ENCODE measurements at regions not wholly inside any gene's neighbourhood (a gene's known extent, or its start where the extent isn't known, plus 50 kb on each side); places are given as distances from the start of the nearest gene placed in this dataset.

DNA sequence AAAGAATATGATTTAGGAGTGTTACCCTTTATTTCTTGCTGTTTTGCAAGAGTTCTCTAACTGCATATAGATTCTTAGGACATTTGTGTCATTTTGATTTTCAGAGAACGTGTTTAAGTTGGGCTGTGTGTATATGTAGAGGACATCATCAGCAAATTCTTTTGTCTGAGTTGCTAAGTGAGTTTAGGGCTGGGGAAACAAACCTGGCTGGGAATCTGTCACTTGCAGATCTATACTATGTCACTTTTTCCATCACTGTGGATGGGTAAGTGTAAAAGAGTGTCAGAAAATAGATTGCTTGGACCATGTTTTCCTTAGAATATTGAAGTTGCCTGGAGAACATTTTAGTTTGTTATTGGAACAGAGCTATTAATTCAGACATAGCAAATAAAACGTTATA lies 349.1 kb upstream of the NEGR1 start:
- DNase-seq (ENCODE audit: insufficient read length, low spot score) (no peak), FAIRE-seq (no peak)
- TF ChIP-seq SPI1 (IDR thresholded peaks at IDR 0.05; ENCODE audit: low read depth, low read length) (no peak), PAX5 (IDR thresholded peaks at IDR 0.05; ENCODE audit: insufficient read depth, low read length, severe bottlenecking) (no peak), POLR2A (IDR thresholded peaks at IDR 0.05; ENCODE audit: low read depth, low read length) (no peak), POU2F2 (IDR thresholded peaks at IDR 0.05; ENCODE audit: low read depth, low read length) (no peak), POLR2AphosphoS5 (IDR thresholded peaks at IDR 0.05; ENCODE audit: low read depth, low read length) (no peak), TAF1 (IDR thresholded peaks at IDR 0.05; ENCODE audit: low read depth, low read length) (no peak)

DNA sequence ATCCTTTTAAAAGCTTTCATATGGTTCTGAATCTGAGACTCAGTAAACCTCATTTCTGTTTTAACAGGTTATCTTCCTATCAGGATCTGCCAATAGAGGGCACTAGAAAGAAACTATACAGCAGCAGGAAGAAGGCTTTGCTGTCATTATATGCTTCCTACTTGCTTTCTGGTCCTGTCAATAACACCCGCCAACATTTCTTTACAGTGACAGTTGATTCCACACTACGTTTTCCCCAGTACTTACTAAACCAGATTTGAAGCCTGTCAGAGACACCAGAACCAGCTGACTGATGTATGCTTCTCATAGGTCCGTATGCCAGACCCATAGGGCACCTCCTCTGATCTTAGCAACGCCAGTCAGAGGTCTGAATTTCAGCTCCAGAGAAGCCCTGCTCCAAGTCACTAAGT lies 341.0 kb upstream of the NEGR1 start:
- DNase-seq (ENCODE audit: insufficient read length, low spot score) (no peak), FAIRE-seq (peak; percentile 67)
- TF ChIP-seq SPI1 (IDR thresholded peaks at IDR 0.05; ENCODE audit: low read depth, low read length) (no peak), TAF1 (IDR thresholded peaks at IDR 0.05; ENCODE audit: low read depth, low read length) (no peak), POU2F2 (IDR thresholded peaks at IDR 0.05; ENCODE audit: low read depth, low read length) (no peak), POLR2AphosphoS5 (IDR thresholded peaks at IDR 0.05; ENCODE audit: low read depth, low read length) (no peak), POLR2A (IDR thresholded peaks at IDR 0.05; ENCODE audit: low read depth, low read length) (no peak), PAX5 (IDR thresholded peaks at IDR 0.05; ENCODE audit: insufficient read depth, low read length, severe bottlenecking) (no peak)

DNA sequence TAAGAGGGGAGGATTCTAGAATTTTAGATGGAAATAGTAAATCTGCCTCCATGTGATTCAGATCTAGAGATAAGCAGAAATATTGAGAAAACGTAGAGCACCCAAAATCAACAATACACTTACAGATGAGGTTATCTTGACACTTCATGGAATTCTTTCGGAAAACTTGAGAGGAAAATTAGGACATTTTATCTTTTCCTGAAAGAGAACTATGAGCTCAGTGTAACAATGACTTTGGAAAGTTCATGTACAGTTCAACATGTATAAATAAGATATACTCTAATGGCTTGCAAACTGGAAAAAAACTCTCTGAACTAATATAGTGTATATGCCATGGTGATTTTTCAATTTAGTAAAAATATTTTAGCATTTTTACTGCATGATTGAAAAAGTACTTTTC lies 338.1 kb upstream of the NEGR1 start:
- FAIRE-seq = no peak
- no peak for TF ChIP-seq POLR2AphosphoS5 (IDR thresholded peaks at IDR 0.05; ENCODE audit: low read depth, low read length)
- no peak for TF ChIP-seq PAX5 (IDR thresholded peaks at IDR 0.05; ENCODE audit: insufficient read depth, low read length, severe bottlenecking)
- TF ChIP-seq POLR2A (IDR thresholded peaks at IDR 0.05; ENCODE audit: low read depth, low read length) = no peak
- TF ChIP-seq POU2F2 (IDR thresholded peaks at IDR 0.05; ENCODE audit: low read depth, low read length) = no peak
- TF ChIP-seq TAF1 (IDR thresholded peaks at IDR 0.05; ENCODE audit: low read depth, low read length) = no peak
- no peak for TF ChIP-seq SPI1 (IDR thresholded peaks at IDR 0.05; ENCODE audit: low read depth, low read length)
- no peak for DNase-seq (ENCODE audit: insufficient read length, low spot score)

- TF ChIP-seq POLR2AphosphoS5 (IDR thresholded peaks at IDR 0.05; ENCODE audit: low read depth, low read length) = no peak
- DNase-seq (ENCODE audit: insufficient read length, low spot score) = no peak
- no peak for FAIRE-seq
Measured at GRCh38 chr1:72606216-72606810, 324.0 kb upstream of the NEGR1 start.

- DNase-seq (ENCODE audit: insufficient read length, low spot score) = no peak
- TF ChIP-seq POLR2A (IDR thresholded peaks at IDR 0.05; ENCODE audit: low read depth, low read length) = no peak
- no peak for TF ChIP-seq POU2F2 (IDR thresholded peaks at IDR 0.05; ENCODE audit: low read depth, low read length)
- TF ChIP-seq POLR2AphosphoS5 (IDR thresholded peaks at IDR 0.05; ENCODE audit: low read depth, low read length) = no peak
- no peak for TF ChIP-seq TAF1 (IDR thresholded peaks at IDR 0.05; ENCODE audit: low read depth, low read length)
- no peak for FAIRE-seq
Measured at GRCh38 chr1:72601035-72601674, 318.8 kb upstream of the NEGR1 start.

- no peak for FAIRE-seq
- no peak for TF ChIP-seq PAX5 (IDR thresholded peaks at IDR 0.05; ENCODE audit: insufficient read depth, low read length, severe bottlenecking)
- no peak for TF ChIP-seq SPI1 (IDR thresholded peaks at IDR 0.05; ENCODE audit: low read depth, low read length)
- TF ChIP-seq POU2F2 (IDR thresholded peaks at IDR 0.05; ENCODE audit: low read depth, low read length) = no peak
- TF ChIP-seq TAF1 (IDR thresholded peaks at IDR 0.05; ENCODE audit: low read depth, low read length) = no peak
- TF ChIP-seq POLR2AphosphoS5 (IDR thresholded peaks at IDR 0.05; ENCODE audit: low read depth, low read length) = no peak
- no peak for TF ChIP-seq POLR2A (IDR thresholded peaks at IDR 0.05; ENCODE audit: low read depth, low read length)
- DNase-seq (ENCODE audit: insufficient read length, low spot score) = no peak
Measured at GRCh38 chr1:72586023-72586685, 303.8 kb upstream of the NEGR1 start.

- no peak for FAIRE-seq
- TF ChIP-seq POLR2A (IDR thresholded peaks at IDR 0.05; ENCODE audit: low read depth, low read length) = no peak
- TF ChIP-seq POU2F2 (IDR thresholded peaks at IDR 0.05; ENCODE audit: low read depth, low read length) = no peak
- no peak for TF ChIP-seq SPI1 (IDR thresholded peaks at IDR 0.05; ENCODE audit: low read depth, low read length)
- no peak for TF ChIP-seq POLR2AphosphoS5 (IDR thresholded peaks at IDR 0.05; ENCODE audit: low read depth, low read length)
- no peak for TF ChIP-seq PAX5 (IDR thresholded peaks at IDR 0.05; ENCODE audit: insufficient read depth, low read length, severe bottlenecking)
- no peak for TF ChIP-seq TAF1 (IDR thresholded peaks at IDR 0.05; ENCODE audit: low read depth, low read length)
Measured at GRCh38 chr1:72579629-72580028, 297.3 kb upstream of the NEGR1 start.

GRCh38 chr1:72570815-72571214 lies 288.5 kb upstream of the NEGR1 start:
- FAIRE-seq (no peak), DNase-seq (ENCODE audit: insufficient read length, low spot score) (no peak)
- TF ChIP-seq POLR2AphosphoS5 (IDR thresholded peaks at IDR 0.05; ENCODE audit: low read depth, low read length) (no peak), PAX5 (IDR thresholded peaks at IDR 0.05; ENCODE audit: insufficient read depth, low read length, severe bottlenecking) (no peak), TAF1 (IDR thresholded peaks at IDR 0.05; ENCODE audit: low read depth, low read length) (no peak)

More at GRCh38 chr1:72579629-72580028, 297.3 kb upstream of the NEGR1 start:
- DNase-seq (ENCODE audit: insufficient read length, low spot score) = no peak

- TF ChIP-seq TAF1 (IDR thresholded peaks at IDR 0.05; ENCODE audit: low read depth, low read length) (no peak), POLR2AphosphoS5 (IDR thresholded peaks at IDR 0.05; ENCODE audit: low read depth, low read length) (no peak), PAX5 (IDR thresholded peaks at IDR 0.05; ENCODE audit: insufficient read depth, low read length, severe bottlenecking) (no peak)
- no peak for FAIRE-seq
- no peak for DNase-seq (ENCODE audit: insufficient read length, low spot score)
Measured at GRCh38 chr1:72568113-72568512, 285.8 kb upstream of the NEGR1 start.

DNA sequence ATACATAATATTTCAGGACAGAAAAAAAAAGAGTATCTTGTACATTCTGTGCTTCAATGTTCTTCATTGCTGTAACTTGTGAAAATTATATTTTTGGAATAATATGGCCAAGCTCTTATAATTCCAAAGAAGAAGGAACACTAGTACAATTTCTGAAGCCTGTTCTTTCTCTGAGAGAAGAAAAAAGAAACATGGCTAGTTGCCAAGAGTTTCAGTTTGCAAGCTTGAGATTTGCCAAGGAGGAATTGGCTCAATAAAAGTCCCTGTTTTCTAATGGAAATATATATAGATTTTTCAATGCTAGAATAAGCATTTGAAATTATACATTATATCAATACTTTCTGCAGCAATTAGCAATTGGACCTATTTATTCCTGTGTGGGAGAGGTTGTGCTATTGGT lies 285.2 kb upstream of the NEGR1 start:
- TF ChIP-seq POLR2AphosphoS5 (IDR thresholded peaks at IDR 0.05; ENCODE audit: low read depth, low read length) = no peak
- TF ChIP-seq PAX5 (IDR thresholded peaks at IDR 0.05; ENCODE audit: insufficient read depth, low read length, severe bottlenecking) = no peak
- no peak for TF ChIP-seq SPI1 (IDR thresholded peaks at IDR 0.05; ENCODE audit: low read depth, low read length)
- TF ChIP-seq POLR2A (IDR thresholded peaks at IDR 0.05; ENCODE audit: low read depth, low read length) = no peak
- DNase-seq (ENCODE audit: insufficient read length, low spot score) = no peak
- FAIRE-seq = no peak
